Esophagus squamous epithelium (tissue), 5 donors: ENCODE measurements at regions not wholly inside any gene's neighbourhood (a gene's known extent, or its start where the extent isn't known, plus 50 kb on each side); places are given as distances from the start of the nearest gene placed in this dataset.

ENCODE experiments used
- DNase-seq: peaks from one replicate; lab custom pipeline; 2025; lab: John Stamatoyannopoulos, UW
- H3K27ac ChIP-seq, 4 donors: fragments of 200-600 bp; sonication (generic); one replicate each; pipeline ENCODE4 v1.5.1; 2016 to 2019; ENCODE audit warnings: mild to moderate bottlenecking in 1 of 4
- H3K27me3 ChIP-seq, 4 donors: fragments of 200-600 bp; sonication (generic); 1 replicate in 3 of 4; 2 replicates in 1 of 4; pipeline versions ENCODE4 v1.5.1 to v1.6.0; 2017 to 2021; ENCODE audit warnings: antibody characterized with exemption in 1 of 4
- H3K36me3 ChIP-seq, 3 donors: fragments of 200-600 bp; sonication (generic); one replicate each; pipeline ENCODE4 v1.5.1; 2016 to 2019
- H3K4me1 ChIP-seq, 3 donors: fragments of 200-600 bp; sonication (generic); one replicate each; pipeline ENCODE4 v1.5.1; 2017 to 2019
- H3K4me3 ChIP-seq, 4 donors: fragments of 200-600 bp; sonication (generic); 1 replicate in 3 of 4; 2 replicates in 1 of 4; pipeline ENCODE4 v1.5.1; 2016 to 2019; ENCODE audit warnings: mild to moderate bottlenecking in 2 of 4, moderate library complexity in 1 of 4
- H3K9me3 ChIP-seq, 3 donors: fragments of 200-600 bp; sonication (generic); one replicate each; pipeline ENCODE4 v1.5.1; 2016 to 2019
- CTCF ChIP-seq, 6 experiments: fragments of 450-650 bp in 4 of 6; fragments of 200-600 bp in 2 of 6; sonication (generic) in 2 of 6; IDR thresholded peaks; one replicate each; pipeline ENCODE4 v1.5.1; 2016 to 2019; ENCODE audit warnings: antibody characterized with exemption in 6 of 6, mild to moderate bottlenecking in 4 of 6, moderate library complexity in 4 of 6
- POLR2A ChIP-seq, 4 donors: fragments of 450-650 bp; IDR thresholded peaks; one replicate each; pipeline ENCODE4 v1.6.1; 2017; ENCODE audit warnings: antibody characterized with exemption in 4 of 4, mild to moderate bottlenecking in 4 of 4, moderate library complexity in 3 of 4
- WGBS, 2 donors: methylation state at CpG; one replicate each; pipeline ENCODE4 v1.1.5; 2018; 5-methylcytosine and 5-hydroxymethylcytosine counted together
- intact Hi-C: fragments of 100-400 bp; cut with DNase I; formaldehyde crosslinking; loops from one replicate; pipeline ENCODE4 v1.15.0; 2022
- donor health status: DM: yes; HTN: yes; CAD: no.

- no peak for TF ChIP-seq POLR2A (IDR thresholded peaks at IDR 0.05)
- TF ChIP-seq CTCF (IDR thresholded peaks at IDR 0.05) = no peak
- Histone ChIP-seq H3K27ac (no peak overlapping the region), H3K4me1 (no peaks in the 10 kb centered on the region), H3K9me3 (peaks cover 0 to 5% (median 0%) of the 10 kb centered on the region in 3 donors), H3K4me3 (no peak overlapping the region), H3K36me3 (no peaks in the 10 kb centered on the region), H3K27me3 (no peaks in the 10 kb centered on the region)
- DNase-seq = no peak
- intact Hi-C loops = no loop called here
Observed at GRCh38 chr15:89007989-89008388, 80.3 kb upstream of the ABHD2 start.

- H3K9me3 ChIP-seq = peaks cover 0 to 5% (median 0%) of the 10 kb centered on the region in 3 donors
- no peak overlapping the region for H3K4me3 ChIP-seq
- H3K27ac ChIP-seq = no peak overlapping the region
- intact Hi-C loops = no loop called here
- TF ChIP-seq CTCF (IDR thresholded peaks at IDR 0.05) = no peak
- TF ChIP-seq POLR2A (IDR thresholded peaks at IDR 0.05) = no peak
- WGBS, 2 donors = 78 to 96% methylated on average over 5 to 6 of the region's 6 CpGs
- no peak for DNase-seq
- no peaks in the 10 kb centered on the region for H3K36me3 ChIP-seq
- no peaks in the 10 kb centered on the region for H3K27me3 ChIP-seq
- no peaks in the 10 kb centered on the region for H3K4me1 ChIP-seq
Observed at GRCh38 chr15:89009080-89009479, 79.2 kb upstream of the ABHD2 start.

- intact Hi-C loops = loop anchor here (5.0 kb wide), 1 partner anchor 108 kb away; no protein-coding TSS in a partner anchor
- no peak for DNase-seq
- no peaks in the 10 kb centered on the region for H3K36me3 ChIP-seq
Observed at GRCh38 chr15:89015412-89016097, 72.7 kb upstream of the ABHD2 start.

GRCh38 chr15:89016549-89017041 lies 71.7 kb upstream of the ABHD2 start:
- H3K27me3 ChIP-seq = no peaks in the 10 kb centered on the region
- peaks cover 0 to 5% (median 0%) of the 10 kb centered on the region in 3 donors for H3K9me3 ChIP-seq
- peak overlapping the region; percentile 63 to 85 (median 81) for H3K27ac ChIP-seq
- WGBS, 2 donors = 23 to 29% methylated on average over 7 to 8 of the region's 10 CpGs
- peak overlapping the region in 3 of 4 donors; percentile 28 to 58 (median 34) for H3K4me3 ChIP-seq
- H3K4me1 ChIP-seq = peaks cover 18 to 52% (median 36%) of the 10 kb centered on the region in 3 donors
- intact Hi-C loops = loop anchor here (5.0 kb wide), 1 partner anchor 109 kb away; no protein-coding TSS in a partner anchor
- TF ChIP-seq CTCF (IDR thresholded peaks at IDR 0.05) (no peak), POLR2A (IDR thresholded peaks at IDR 0.05) (no peak)
- H3K36me3 ChIP-seq = no peaks in the 10 kb centered on the region
- no peak for DNase-seq

More at GRCh38 chr15:89015412-89016097, 72.7 kb upstream of the ABHD2 start:
- Histone ChIP-seq H3K4me1 (peaks cover 18 to 41% (median 36%) of the 10 kb centered on the region in 3 donors), H3K27me3 (no peaks in the 10 kb centered on the region), H3K9me3 (peaks cover 0 to 5% (median 0%) of the 10 kb centered on the region in 3 donors), H3K4me3 (no peak overlapping the region), H3K27ac (peak overlapping the region in 1 of 4 donors; percentile 81)
- TF ChIP-seq POLR2A (IDR thresholded peaks at IDR 0.05) = no peak
- no peak for TF ChIP-seq CTCF (IDR thresholded peaks at IDR 0.05)
- 85 to 87% methylated on average over 5 of the region's 5 CpGs for WGBS, 2 donors
